Right lobe of liver (tissue), 4 donors: ENCODE measurements at regions not wholly inside any gene's neighbourhood (a gene's known extent, or its start where the extent isn't known, plus 50 kb on each side); places are given as distances from the start of the nearest gene placed in this dataset.

Source experiments
- CTCF ChIP-seq, 4 donors: fragments of 200-600 bp in 3 of 4; fragments of 450-650 bp in 1 of 4; IDR thresholded peaks; one replicate each; pipeline versions ENCODE4 v1.5.1 to v1.8.0; 2016 to 2022; ENCODE audit warnings: antibody characterized with exemption in 4 of 4, mild to moderate bottlenecking in 2 of 4
- POLR2A ChIP-seq: fragments of 450-650 bp; IDR thresholded peaks from one replicate; pipeline ENCODE4 v1.6.1; 2017; ENCODE audit warnings: antibody characterized with exemption, mild to moderate bottlenecking
- donor health status: DM: no; HTN: no; CAD: no.
- donor health status: DM: no; HTN: no; CAD: no.
- donor health status: DM: no; HTN: yes; CAD: no.

- TF ChIP-seq CTCF (IDR thresholded peaks at IDR 0.05), result no peak
- TF ChIP-seq POLR2A, result no peak
These were observed 378.8 kb downstream of the CENPW start for GRCh38 chr6:126718600-126719327.
